ENCODE measurements at regions not wholly inside any gene's neighbourhood (a gene's known extent, or its start where the extent isn't known, plus 50 kb on each side); places are given as distances from the start of the nearest gene placed in this dataset.

DNA sequence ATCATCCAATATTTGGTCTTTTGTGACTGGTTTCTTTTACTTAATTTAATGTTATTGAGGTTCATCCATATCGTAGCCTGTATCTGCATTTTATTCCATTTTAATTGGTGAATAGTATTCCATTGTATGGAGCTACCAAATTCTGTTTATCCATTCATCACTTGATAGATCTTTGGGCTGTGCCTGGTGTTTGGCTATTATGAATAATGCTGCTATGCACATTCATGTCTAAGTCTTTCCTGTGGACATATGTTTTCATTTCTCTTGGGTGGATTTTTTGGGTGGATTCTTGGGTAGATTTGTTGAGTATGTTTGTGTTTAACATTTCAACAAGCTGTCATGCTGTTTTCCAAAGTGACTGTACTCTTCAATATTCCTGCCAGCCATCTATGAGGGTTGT lies 52.5 kb upstream of the NEDD4L start:
- no peak for DNase-seq

DNA sequence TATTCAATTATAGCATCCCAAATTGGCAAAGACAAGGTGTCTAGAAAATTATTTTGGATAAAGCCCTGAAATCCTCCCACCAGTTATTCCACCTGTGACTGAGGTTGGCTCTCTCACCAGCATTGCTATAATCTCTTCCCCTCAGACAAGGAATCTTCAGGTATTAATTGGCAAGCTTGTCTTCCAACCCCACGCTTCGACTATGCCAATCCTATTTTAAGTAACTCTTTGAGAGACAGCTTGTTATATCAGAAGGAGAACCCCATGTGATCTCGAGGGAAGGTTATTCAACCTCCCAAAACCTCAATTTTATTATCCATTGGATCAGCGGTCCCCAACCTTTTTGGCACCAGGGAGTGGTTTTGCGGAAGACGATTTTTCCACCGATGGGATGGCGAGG lies 54.5 kb upstream of the NEDD4L start:
- no peak for DNase-seq

DNA sequence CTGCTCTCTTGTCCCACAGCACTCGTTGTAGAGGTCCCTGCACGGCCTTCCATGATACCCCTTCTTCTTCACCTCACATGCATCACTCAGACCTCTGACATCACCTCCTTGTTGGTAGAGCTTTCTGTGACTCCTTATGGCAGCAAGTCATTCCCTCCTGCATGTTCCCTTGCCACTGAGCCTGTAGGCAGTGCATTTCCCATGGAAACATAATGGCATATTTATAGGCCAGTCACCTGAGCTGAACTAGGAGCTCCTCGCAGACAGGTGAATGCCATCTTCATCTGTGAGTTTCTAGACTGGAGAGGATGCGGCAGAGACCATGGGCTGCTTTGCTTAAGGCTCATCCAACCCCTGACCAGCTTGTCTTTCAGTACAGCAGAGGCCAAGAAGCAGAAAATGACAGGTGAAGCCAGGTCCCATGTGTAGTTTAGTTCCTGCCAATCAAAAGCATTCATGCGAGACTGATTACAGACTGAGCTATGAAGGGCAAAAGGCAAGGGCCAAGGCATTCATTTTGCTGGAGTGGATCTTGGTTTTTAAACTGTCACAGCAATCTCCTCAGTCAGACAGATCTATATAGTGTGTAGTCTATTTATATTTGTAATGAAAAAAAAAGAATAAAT lies 59.4 kb upstream of the NEDD4L start:
- no peak for DNase-seq

DNA sequence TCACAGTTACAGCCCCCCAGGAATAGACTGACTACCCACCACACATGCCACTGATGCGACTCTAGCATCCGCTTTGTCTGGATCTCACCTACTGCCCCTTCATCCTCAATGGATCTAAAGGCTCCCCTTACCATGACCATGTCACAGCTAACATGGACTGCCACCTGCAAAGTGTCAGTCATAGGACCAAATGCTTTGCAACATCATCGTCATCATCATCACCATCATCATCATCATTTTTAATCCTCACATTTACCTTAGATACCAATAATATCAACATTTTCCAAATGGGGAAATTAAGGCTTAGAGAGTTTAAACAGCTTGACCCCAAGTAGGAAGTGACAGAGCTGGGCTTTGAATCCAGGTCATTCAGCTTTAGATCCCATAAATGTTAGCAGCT lies 60.1 kb upstream of the NEDD4L start:
- no peak for DNase-seq

DNA sequence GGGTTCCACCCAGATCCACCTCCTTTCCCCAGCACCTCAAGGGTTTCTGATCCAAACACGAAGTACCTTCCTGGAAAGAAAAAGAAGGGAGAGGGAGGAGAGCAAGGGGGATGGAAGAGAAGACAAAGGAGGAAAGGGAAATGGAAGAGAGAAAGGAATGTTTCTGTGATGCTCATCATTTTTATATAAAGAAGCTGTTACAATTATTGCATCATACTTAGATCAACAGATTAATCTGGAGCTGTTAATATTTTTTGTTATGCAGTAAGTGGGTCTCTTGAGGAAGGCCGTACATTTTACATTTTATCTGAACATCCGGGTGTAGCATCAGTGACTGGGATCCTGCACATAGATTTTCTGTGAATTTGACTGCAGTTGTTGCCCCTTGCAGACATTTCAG lies 60.6 kb upstream of the NEDD4L start:
- DNase-seq, result no peak

DNA sequence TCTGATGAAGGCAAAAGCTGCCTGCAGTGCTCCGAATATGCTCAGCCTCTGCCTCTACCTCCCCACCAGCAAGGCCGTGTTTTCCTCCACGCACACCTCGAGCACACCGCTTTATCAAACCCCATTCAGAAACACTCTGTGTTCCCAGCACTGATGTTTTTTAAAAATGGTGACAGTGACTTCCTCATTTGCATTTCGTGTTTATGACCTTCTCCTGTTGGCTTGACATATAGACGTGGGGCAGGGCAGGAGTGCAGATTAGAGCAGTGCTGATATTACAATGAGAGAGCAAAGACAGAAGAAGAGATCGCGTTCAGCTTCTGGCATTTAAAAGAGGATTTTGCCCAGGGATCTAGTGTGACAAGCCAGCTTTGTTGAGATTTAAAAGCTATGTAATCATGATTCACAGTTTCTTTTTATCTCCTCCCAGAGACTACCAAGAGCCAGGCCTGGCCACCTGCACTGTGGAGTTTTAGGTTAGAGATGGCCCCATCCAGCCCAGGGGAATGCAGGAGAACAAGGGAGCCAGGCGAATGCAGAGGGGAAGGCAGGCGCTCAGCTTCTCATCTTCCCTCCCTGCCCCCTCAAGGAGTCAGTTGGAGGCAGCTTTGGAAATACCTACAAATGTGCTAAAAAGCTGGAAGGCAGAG lies 61.5 kb upstream of the NEDD4L start:
- no peak for DNase-seq

DNA sequence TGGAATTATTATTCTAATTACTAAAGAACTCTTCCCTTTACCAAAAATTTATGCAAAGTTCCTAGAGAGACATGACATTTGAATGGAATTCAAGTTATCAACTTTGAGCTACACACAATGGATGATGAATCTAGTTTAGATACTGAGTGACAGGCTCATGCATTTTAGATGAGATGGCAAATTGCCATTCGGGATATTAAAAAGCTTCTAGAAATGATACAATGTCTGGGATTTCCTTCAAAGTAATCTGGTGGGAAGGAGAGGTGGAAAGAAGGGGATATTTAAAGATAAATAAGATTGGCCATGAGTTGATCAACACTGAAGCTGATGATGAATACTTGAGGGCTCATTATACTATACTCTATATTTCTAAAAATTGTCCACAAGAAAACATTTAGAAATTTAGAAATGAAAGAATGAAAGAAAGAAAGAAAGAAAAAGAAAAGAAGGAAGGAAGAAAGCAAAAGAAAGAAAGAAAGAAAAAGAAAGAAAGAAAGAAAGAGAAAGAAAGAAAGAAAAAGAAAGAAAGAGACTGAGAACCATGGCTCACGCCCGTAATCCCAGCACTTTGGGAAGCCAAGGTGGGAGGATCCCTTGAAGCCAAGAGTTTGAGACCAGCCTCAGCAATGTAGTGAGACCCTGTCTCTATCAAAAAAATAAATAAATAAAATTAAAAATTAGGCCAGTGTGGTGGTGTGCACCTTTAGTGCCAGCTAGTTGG lies 62.6 kb upstream of the NEDD4L start:
- no peak for DNase-seq

DNA sequence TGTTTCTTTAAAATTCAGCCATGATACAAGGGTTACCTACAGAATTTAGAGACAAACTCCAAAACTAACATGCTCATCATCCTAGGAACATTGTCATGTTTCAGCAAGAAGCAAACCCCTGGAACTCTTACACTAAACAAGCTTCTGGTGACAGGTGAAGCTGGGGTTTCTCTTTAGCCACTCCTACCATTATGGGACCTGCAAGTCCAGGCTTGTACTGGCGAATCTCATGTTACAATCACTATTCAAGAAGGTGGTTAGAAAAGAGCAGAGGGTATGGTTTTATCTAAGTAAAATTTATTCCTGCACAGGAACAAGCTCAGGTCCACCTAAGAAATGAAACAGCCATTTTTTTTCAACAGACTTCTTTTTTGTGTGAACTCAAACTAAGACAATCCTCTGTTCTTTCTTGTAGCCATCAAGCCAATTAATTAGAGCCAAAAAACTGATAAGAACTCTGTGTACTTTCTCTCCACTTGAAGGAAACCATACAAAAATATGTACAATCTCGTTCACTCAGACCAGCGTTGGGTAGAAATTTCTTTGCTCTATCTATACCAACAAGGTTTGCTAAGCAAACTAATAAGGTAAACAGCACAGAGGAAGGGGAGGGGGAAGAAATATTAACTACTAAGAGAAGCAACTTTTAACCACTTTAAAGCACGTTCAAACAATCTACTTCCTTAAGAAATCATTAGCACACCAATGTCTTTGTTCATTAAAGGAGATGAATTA lies 63.3 kb upstream of the NEDD4L start:
- DNase-seq, result no peak

DNA sequence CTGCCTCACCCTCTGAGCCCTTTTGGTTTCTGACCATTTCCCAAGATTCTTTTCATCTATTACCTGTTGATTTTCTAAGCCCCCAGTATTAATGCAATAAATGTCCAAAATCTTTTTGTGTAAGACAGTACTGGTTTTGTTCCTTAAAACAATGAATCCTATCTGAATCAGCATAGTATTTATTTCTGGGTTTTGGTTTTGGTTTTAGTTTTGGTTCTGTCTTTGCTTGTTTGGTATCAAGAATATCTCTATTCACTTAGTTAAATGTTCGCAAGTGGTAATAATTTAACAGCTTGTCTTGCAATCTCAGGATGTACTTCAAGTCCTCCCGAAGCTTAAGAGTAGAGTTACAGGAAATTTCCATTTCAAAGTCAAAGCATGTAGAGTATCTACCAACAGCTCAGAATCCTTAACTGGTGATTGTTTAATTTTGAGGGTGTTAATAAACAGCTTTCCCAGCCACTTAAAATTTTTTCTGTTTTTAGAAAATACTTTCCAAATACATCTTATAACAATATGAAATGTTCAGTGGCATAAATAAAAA lies 67.7 kb upstream of the NEDD4L start:
- no peak for DNase-seq

DNA sequence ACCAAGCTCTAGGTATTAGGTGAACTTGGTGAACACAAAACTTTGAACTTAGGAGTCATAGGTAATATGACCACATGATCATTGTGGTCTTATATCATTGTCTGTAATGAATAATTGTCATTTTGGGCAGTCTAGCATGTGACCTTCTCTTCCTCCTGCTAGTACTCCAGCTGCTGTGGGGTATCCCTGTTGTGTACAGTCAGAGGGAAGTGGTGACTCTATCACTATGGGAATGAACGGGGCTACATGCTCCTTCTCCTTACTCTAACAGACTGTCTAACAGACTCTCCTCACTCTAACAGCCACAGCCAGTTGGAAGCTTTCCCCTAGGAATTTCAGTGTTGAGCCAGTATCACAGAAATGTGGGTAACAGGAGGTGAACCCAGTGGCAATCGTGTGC lies 68.2 kb upstream of the NEDD4L start:
- no peak for DNase-seq

DNA sequence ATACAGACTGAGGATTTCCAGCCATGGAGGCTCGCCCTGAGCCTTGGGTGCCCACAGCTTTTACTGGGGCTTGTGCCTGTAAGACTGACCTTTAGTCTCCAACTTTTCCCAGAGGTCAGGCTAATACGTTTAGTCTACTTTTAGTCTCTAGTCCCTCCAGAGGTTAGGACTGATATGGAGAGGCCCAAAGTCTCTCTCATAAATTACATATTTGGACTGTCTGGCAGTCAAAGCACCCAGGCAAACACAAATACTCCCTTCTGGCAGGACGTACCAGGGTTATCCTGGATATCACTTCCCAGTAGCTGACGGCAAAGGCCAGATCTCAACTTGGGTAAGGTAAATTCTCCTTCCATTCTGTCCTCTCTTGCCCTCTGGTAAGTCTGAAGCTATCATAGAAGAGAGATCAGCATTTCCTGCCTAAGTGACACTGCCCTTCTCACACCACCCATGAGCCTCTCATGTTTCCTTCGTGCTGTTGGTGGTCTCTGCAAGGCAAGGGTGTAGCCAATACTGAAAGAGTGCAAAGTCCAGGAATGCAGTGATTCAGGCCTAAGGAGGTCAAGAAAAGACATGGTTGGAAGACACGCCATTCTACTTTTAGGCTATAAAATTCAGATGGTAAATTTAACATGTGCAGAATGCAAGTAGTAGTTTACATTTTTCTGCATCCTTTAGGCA lies 69.3 kb upstream of the NEDD4L start:
- no peak for DNase-seq

DNA sequence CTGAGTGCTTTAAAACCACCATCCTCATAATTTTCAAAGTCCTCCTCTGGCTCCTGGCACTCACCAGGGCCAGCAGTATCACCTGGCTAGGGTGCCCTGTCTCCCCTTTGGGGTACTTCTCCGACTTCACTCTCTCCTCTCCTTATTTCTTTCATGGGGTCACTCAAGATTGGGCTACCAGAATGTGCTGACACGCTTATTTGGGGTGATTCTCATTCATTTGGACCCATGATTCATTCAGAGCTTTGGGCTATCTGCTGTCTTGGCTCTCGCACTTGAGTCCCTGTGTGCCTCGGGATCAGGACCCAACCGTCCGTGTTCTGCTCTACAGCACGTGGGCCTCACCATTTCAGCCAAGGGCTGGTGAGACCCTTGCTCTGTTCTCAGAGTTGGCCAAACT lies 70.1 kb upstream of the NEDD4L start:
- no peak for DNase-seq

DNA sequence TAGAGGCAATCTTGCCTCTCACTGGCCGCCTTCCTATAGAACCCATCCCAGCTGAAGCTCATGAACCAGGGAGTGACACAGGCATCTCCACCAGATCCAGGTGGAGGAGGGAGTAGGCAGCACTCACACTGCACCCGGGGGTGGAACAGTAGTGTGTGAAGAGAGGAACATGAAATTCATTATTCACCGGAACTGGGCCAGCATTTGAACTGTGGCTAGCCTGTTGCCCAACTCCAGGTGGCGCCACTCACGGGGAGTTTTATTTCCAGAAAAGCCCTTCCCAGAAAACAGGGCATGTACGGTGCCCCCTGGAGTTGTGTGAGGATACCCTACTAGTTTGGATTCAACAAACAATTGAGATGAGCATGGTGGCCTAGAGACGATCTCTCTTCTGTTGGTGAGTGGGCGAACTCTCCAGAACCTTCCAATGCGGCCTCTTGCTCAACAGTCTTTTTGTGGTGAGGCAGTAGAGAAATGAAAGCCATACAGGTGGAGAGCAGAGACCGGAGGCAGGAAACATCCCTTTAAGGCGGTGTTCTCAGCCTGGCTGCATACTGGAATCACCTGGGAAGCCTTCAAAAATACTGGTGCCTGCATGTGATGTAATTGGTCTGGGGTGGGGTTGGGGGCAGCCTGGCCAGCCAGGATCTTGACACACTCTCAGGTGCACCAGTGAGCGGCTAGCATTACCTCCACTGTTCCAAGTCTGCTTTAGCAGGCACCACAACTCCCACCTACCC lies 73.5 kb upstream of the NEDD4L start:
- DNase-seq, result no peak

DNA sequence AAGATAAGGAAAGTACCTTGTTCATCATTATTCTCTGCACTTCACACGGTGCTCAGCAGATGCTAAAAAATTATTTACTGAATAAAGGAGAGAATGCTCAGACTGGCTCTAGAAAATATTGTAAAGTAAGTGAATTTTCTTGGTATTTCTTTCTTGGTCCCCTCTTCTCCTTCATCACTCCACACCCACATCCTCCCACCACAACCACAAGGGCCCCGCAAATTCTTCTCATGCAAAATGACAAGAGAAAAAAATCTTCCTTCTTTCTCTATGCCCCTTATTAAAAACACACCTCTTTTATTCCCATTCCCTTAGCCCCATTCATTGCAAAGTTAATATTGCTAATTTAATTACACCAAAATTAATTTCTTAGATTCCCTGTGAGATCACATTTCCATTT lies 74.2 kb upstream of the NEDD4L start:
- no peak for DNase-seq

DNA sequence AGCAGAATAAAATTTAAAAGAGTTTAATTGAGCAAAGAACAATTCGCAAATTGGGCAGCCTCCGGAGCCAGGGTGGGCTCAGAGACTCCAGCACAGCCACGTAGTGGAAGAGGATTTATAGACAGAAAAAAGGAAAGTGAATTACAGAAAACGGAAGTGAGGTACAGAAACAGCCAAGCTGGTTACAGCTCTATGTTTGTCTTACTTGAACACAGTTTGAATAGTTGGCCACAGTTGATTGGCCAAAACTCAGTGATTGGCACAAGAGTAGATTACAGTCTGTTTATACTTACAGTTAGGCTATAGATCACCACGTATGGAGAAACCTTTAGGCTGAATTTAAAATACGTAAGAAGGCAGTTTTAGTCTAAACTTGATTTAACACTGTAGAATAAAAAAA lies 78.8 kb upstream of the NEDD4L start:
- no peak for DNase-seq

DNA sequence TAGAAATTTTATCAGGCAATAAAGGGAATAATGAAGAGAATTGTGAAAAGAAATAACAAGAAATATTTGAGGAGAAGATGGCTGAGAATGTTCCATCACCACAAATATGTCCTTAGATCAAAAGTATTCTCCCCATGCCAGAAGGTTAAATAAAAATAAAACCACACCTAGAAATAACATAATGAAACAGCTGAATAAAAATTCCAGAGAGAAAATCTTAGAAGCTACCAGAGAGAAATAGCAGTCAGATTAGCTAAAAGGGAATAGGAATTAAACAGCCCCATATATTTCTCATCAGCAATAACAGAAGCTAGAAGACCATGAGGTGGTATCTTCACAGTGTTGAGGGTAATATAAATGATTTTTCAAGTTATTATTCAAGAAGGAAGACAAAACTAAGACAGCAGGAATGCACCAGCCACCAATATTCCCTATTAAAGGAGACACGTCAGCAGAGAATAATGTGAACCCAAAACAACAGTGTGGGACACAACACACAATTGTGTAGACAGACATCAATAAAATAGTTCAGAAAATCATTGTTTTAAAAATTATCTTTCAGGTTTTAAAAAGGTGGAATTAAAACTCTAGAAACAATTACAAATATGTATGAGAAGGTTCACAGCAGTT lies 82.0 kb upstream of the NEDD4L start:
- DNase-seq, result no peak

DNA sequence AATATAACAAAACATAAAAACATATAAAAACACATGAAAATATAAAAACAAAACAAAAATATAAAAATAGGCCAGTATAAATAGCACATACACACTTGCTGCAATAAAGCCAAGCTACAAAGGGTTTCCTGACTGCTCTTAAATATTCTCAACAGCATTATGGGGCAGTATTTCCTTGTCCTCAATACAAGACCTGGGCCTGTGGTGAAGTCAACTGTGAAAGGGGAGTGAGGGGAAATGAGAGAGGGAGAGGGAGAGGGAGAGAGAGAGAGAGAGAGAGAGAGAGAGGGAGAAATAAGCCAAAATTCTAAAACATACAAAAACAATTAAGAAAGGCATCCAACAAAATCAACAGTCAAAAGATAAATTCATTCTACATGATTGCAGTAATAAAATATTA lies 82.6 kb upstream of the NEDD4L start:
- no peak for DNase-seq

DNA sequence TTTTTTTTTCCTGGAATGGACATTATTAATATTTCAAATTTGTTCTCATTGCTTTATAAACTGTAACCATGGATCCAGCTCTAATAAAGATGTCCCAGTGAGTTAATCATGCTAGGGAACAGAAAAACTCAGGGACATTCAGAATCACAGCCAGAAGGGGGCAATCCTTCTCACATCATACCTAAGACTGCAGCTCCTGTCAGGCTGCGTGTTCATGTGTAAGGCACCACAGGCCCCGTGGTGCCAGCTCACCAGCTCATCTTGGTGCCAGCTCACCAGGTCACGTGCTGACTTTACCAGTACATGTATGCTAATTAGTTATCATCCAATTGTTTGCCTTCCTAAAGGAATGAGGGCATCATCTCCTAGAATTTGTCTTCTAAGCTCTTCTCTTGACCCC lies 84.7 kb upstream of the NEDD4L start:
- no peak for DNase-seq

DNA sequence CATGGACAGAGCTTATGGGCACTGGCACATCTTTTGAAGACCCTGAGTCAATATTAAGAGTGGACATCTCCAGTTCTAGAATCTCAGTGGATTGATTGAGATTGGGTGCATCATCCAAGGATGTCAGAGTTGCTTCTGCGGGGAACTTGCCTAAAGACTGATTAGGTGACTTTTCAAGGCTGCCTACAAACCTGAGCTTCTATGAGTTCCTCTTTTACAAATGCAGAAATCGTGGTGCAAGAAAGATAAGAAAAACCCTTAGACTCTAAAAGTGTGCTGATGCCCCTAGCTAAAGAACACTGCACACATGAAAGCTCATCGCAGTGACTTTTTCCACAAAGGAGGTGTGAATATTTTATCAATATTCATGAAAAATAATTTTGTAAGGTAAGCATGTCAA lies 86.8 kb upstream of the NEDD4L start:
- DNase-seq, result no peak

DNA sequence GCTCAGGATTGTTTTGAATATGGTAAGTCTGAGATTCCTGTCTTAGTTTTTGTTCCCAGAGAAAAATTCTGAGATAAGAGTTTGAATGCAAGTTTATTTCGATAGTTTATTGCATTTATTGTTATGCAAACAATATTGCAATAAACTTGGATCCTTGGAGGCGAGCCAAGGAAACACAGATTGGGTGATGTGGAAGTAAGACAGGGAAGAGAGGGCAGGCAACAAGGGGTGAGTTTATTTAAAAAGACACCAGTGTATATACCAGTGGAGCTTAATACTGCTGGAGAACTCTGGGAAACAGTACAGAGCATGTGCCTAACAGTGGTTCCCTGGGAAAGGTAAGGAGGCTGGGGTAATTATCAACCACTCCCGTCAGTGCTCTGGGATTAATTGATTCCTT lies 87.5 kb upstream of the NEDD4L start:
- no peak for DNase-seq

DNA sequence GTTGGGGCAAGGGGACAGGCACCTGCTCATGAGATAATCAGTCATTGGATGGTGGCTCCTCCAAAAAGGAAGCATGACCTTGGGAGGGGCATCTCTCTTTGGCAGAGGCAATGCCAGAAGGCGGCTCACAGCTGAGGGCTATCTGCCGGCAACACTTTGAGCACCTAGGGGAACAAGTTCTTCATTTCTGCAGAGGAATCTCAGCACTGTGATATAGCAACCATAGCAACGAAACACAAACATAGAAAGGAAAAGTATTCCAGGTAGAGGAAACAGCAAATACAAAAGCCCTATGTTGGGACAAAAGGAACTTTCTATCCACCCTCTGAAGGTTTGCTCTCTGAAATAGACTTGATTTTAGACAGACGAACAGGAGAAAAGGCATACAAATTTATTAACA lies 89.1 kb upstream of the NEDD4L start:
- DNase-seq, result no peak

DNA sequence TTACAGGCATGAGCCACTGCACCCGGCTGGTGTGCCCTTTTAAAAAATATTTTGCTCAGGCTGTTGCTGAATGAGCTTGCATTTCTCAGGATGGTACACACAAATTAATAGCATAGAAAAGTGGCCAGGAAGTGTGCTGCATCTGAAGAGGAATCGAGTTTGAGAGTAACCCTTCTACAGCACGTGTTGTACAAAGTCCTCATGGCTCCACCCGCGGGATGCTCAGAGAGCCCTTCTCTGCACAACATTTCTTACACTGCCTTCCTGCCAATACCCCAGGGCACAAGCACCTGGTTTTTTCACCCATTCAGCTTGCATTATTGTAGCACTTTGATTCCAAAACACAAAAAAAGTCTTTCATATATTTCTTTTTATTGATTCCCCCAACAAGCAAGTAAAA lies 90.1 kb upstream of the NEDD4L start:
- DNase-seq, result no peak

All from activated gamma-delta T cell treated with Interleukin-2 at 50 U/mL for 16 hours (primary cell).